ENCODE measurements at regions not wholly inside any gene's neighbourhood (a gene's known extent, or its start where the extent isn't known, plus 50 kb on each side); places are given as distances from the start of the nearest gene placed in this dataset.

DNA sequence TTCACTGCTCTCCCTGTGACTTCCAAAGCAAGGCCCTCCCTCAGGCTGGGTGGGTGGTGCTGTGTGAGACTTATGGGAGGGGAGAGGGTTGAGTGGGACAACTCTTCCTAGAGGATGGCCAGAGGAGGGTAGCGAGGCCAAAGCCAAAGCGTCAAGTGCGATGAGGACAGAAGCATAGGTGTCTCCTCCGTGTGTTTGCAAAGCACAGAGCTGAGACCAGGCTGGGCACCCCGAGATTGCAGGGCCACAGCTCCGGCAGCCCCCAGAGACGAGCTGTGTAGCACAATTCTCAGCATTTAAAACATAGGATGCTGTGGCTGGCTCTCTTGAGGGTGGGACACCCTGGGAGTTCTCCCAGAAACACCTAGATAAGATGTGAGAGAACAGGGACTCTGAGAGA lies 1374.5 kb downstream of the BRD1 start:
- H3K4me3 ChIP-seq (ENCODE audit: low read depth in 1 of 2, low read length in 2 of 2) = no peak overlapping the region
- no peaks in the 10 kb centered on the region for H3K4me1 ChIP-seq (ENCODE audit: insufficient read depth, low read length)
- no peak overlapping the region for H3K27ac ChIP-seq (ENCODE audit: low read depth, low read length)
- no peak overlapping the region for H3K9ac ChIP-seq (ENCODE audit: low read length)
- H3K9me3 ChIP-seq (ENCODE audit: low read length) = no peaks in the 10 kb centered on the region
- no peaks in the 10 kb centered on the region for H3K27me3 ChIP-seq (ENCODE audit: control insufficient read depth in 1 of 2, insufficient read depth in 2 of 2, low read length in 2 of 2)
- H3K36me3 ChIP-seq (ENCODE audit: insufficient read depth, low read length) = no peaks in the 10 kb centered on the region

DNA sequence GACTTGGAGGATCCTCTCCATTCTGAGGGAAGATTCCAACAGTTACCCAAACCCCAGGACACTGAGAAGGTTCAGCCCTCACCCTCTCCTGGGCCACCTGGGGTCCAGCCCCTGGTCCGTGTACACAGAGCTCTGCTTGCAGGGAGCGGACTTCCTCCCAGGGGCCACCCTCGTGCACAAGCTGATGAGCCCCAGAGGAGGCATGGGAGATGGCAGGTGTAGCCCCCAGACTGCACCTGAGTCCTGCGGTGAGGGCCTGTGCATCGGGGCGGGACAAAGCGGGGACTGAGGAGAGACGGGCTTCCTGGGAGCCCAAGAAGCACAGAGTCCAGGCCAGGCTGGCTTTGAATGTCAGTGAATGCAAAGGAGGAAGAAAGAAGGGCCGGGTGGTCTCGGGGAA lies 1374.9 kb downstream of the BRD1 start:
- Histone ChIP-seq H3K27ac (ENCODE audit: low read depth, low read length) (no peak overlapping the region), H3K36me3 (ENCODE audit: insufficient read depth, low read length) (no peaks in the 10 kb centered on the region), H3K9ac (ENCODE audit: low read length) (no peak overlapping the region), H3K4me3 (ENCODE audit: low read depth in 1 of 2, low read length in 2 of 2) (no peak overlapping the region), H3K27me3 (ENCODE audit: control insufficient read depth in 1 of 2, insufficient read depth in 2 of 2, low read length in 2 of 2) (no peaks in the 10 kb centered on the region), H3K4me1 (ENCODE audit: insufficient read depth, low read length) (no peaks in the 10 kb centered on the region), H3K9me3 (ENCODE audit: low read length) (no peaks in the 10 kb centered on the region)

- no peaks in the 10 kb centered on the region for H3K36me3 ChIP-seq (ENCODE audit: insufficient read depth, low read length)
Measured at GRCh38 chr22:48451891-48452290, 1375.8 kb downstream of the BRD1 start.

GRCh38 chr22:48450188-48450825 lies 1377.4 kb downstream of the BRD1 start:
- Histone ChIP-seq H3K27ac (ENCODE audit: low read depth, low read length) (no peak overlapping the region), H3K9ac (ENCODE audit: low read length) (no peak overlapping the region), H3K4me1 (ENCODE audit: insufficient read depth, low read length) (no peaks in the 10 kb centered on the region), H3K9me3 (ENCODE audit: low read length) (no peaks in the 10 kb centered on the region), H3K4me3 (ENCODE audit: low read depth in 1 of 2, low read length in 2 of 2) (no peak overlapping the region), H3K27me3 (ENCODE audit: control insufficient read depth in 1 of 2, insufficient read depth in 2 of 2, low read length in 2 of 2) (no peaks in the 10 kb centered on the region), H3K36me3 (ENCODE audit: insufficient read depth, low read length) (no peaks in the 10 kb centered on the region)

More at GRCh38 chr22:48451891-48452290, 1375.8 kb downstream of the BRD1 start:
- Histone ChIP-seq H3K4me1 (ENCODE audit: insufficient read depth, low read length) (no peaks in the 10 kb centered on the region), H3K9me3 (ENCODE audit: low read length) (no peaks in the 10 kb centered on the region), H3K27me3 (ENCODE audit: control insufficient read depth in 1 of 2, insufficient read depth in 2 of 2, low read length in 2 of 2) (no peaks in the 10 kb centered on the region), H3K9ac (ENCODE audit: low read length) (no peak overlapping the region), H3K4me3 (ENCODE audit: low read depth in 1 of 2, low read length in 2 of 2) (no peak overlapping the region), H3K27ac (ENCODE audit: low read depth, low read length) (no peak overlapping the region)

DNA sequence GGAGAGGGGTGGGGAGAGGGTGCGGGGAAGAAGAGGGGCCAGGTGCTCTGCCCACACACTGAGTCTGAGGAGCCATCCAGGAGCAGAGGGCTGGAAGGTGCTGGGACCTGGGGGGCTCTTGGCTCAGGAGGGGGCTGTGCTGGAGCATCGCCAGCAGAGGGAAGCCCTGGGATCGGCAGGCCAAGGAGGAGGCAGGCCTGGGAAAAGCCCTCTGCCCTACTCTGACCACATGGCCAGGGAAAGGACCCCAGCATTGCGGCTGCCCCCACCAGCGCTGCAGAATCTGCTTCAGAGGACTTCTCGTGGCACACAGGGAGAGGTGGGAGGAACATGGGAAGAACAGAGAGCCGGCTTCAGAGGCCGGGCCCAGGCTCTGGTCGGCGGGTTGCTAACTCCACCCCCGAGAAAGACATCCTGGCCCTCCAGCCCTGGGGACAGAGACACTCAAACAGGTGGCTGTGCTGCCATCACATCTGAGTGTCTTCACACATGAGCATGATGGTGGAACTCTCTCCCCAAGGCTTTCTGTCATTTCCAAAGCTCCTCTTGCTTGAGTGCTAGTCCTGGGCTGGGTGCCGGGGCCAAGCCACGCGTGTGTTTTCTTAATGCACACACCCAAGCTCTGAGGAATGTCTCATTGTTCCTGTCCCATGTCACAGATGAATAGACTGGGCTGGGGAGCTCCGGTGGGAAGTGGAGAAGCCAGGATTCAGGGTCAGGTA lies 1378.0 kb downstream of the BRD1 start:
- Histone ChIP-seq H3K9ac (ENCODE audit: low read length) (no peak overlapping the region), H3K4me3 (ENCODE audit: low read depth in 1 of 2, low read length in 2 of 2) (no peak overlapping the region), H3K27ac (ENCODE audit: low read depth, low read length) (no peak overlapping the region), H3K27me3 (ENCODE audit: control insufficient read depth in 1 of 2, insufficient read depth in 2 of 2, low read length in 2 of 2) (no peaks in the 10 kb centered on the region), H3K36me3 (ENCODE audit: insufficient read depth, low read length) (no peaks in the 10 kb centered on the region), H3K4me1 (ENCODE audit: insufficient read depth, low read length) (no peaks in the 10 kb centered on the region), H3K9me3 (ENCODE audit: low read length) (no peaks in the 10 kb centered on the region)

- H3K9ac ChIP-seq (ENCODE audit: low read length) = no peak overlapping the region
- H3K27me3 ChIP-seq (ENCODE audit: control insufficient read depth in 1 of 2, insufficient read depth in 2 of 2, low read length in 2 of 2) = no peaks in the 10 kb centered on the region
- H3K4me3 ChIP-seq (ENCODE audit: low read depth in 1 of 2, low read length in 2 of 2) = no peak overlapping the region
- H3K4me1 ChIP-seq (ENCODE audit: insufficient read depth, low read length) = no peaks in the 10 kb centered on the region
- H3K27ac ChIP-seq (ENCODE audit: low read depth, low read length) = no peak overlapping the region
- no peaks in the 10 kb centered on the region for H3K36me3 ChIP-seq (ENCODE audit: insufficient read depth, low read length)
- H3K9me3 ChIP-seq (ENCODE audit: low read length) = no peaks in the 10 kb centered on the region
Measured at GRCh38 chr22:48448821-48449220, 1378.9 kb downstream of the BRD1 start.

DNA sequence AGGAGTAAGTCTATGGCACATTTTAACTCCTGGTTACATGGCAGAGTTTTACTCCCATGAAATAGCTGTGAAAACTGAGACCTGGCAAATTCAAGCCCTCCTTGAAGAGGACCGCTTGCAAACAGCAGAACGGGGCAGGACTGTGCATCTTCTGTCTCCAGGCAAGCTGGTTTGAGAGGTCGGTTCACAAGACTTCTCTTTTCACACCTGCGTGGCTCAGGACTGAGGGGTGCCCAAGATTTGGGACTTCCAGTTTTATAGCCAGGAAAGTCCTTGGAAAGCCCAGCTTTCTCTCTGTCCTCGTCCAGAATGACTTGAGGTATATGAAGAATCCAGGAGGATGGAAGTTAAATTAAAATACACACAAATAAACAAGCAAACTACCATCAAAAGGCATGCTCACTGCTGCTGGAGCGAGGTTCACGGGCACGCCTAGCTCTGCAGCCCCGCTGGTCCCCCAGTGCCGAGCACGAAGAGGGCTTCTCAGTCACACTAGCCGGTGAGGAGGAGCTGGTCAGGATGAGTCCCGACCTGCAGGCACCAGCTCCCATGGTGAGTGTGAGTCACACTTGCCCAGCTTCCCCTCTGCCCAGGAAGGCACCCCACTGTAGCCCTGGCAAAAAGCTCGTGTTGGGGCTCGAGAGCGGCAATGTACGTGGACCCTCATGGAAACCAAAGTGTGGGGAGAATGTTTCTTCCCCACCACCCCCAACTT lies 1382.4 kb downstream of the BRD1 start:
- H3K27me3 ChIP-seq (ENCODE audit: control insufficient read depth in 1 of 2, insufficient read depth in 2 of 2, low read length in 2 of 2) = no peaks in the 10 kb centered on the region
- no peaks in the 10 kb centered on the region for H3K4me1 ChIP-seq (ENCODE audit: insufficient read depth, low read length)
- no peak overlapping the region for H3K9ac ChIP-seq (ENCODE audit: low read length)
- H3K36me3 ChIP-seq (ENCODE audit: insufficient read depth, low read length) = no peaks in the 10 kb centered on the region
- no peak overlapping the region for H3K4me3 ChIP-seq (ENCODE audit: low read depth in 1 of 2, low read length in 2 of 2)
- no peaks in the 10 kb centered on the region for H3K9me3 ChIP-seq (ENCODE audit: low read length)
- H3K27ac ChIP-seq (ENCODE audit: low read depth, low read length) = no peak overlapping the region

DNA sequence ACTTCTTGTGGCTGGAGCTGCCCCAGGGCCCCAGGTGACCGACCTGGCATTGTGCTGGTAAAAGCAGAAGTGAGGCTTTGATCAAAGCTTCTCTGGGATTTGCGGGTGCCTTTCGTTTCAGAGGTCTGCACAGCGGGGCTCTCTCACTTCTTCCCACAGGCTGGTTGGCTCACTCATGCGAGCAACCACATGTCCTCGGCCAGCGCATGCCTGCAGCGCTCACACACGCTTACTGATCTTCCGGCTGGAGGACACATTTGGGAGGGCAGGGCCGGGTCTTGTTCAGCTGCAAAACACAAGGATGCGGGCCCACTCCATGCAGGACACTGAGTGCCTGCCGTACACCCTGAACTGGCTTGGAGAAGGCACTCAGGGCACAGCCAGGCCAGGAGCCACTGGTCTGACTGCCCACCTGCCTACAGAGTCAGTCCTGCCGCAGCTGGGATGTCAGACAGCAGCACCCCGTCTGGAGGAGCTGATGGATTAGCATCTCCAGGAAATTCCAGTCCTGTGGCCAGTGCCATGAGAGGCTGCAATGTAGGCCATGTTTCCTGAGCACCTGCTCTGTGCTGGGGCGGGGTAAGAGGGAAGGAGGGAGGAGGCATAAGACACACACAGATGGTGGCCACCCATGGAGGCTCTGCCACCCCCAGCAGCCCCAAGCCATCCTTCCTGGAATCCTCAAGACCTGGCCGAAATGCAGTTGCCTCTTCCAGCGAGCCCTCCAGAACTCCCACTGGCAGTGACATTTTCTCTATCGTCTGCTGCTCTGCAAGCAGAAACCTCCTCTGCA lies 1383.2 kb downstream of the BRD1 start:
- Histone ChIP-seq H3K36me3 (ENCODE audit: insufficient read depth, low read length) (no peaks in the 10 kb centered on the region), H3K4me1 (ENCODE audit: insufficient read depth, low read length) (no peaks in the 10 kb centered on the region), H3K27me3 (ENCODE audit: control insufficient read depth in 1 of 2, insufficient read depth in 2 of 2, low read length in 2 of 2) (no peaks in the 10 kb centered on the region), H3K9me3 (ENCODE audit: low read length) (no peaks in the 10 kb centered on the region), H3K9ac (ENCODE audit: low read length) (no peak overlapping the region), H3K27ac (ENCODE audit: low read depth, low read length) (no peak overlapping the region), H3K4me3 (ENCODE audit: low read depth in 1 of 2, low read length in 2 of 2) (no peak overlapping the region)

- no peaks in the 10 kb centered on the region for H3K9me3 ChIP-seq (ENCODE audit: low read length)
- H3K4me3 ChIP-seq (ENCODE audit: low read depth in 1 of 2, low read length in 2 of 2) = no peak overlapping the region
- H3K4me1 ChIP-seq (ENCODE audit: insufficient read depth, low read length) = no peaks in the 10 kb centered on the region
- H3K36me3 ChIP-seq (ENCODE audit: insufficient read depth, low read length) = no peaks in the 10 kb centered on the region
- no peaks in the 10 kb centered on the region for H3K27me3 ChIP-seq (ENCODE audit: control insufficient read depth in 1 of 2, insufficient read depth in 2 of 2, low read length in 2 of 2)
- H3K9ac ChIP-seq (ENCODE audit: low read length) = no peak overlapping the region
- no peak overlapping the region for H3K27ac ChIP-seq (ENCODE audit: low read depth, low read length)
Measured at GRCh38 chr22:48443680-48444079, 1384.0 kb downstream of the BRD1 start.

GRCh38 chr22:48442663-48443062 lies 1385.0 kb downstream of the BRD1 start:
- Histone ChIP-seq H3K36me3 (ENCODE audit: insufficient read depth, low read length) (no peaks in the 10 kb centered on the region), H3K4me3 (ENCODE audit: low read depth in 1 of 2, low read length in 2 of 2) (no peak overlapping the region), H3K9me3 (ENCODE audit: low read length) (no peaks in the 10 kb centered on the region), H3K27me3 (ENCODE audit: control insufficient read depth in 1 of 2, insufficient read depth in 2 of 2, low read length in 2 of 2) (no peaks in the 10 kb centered on the region), H3K9ac (ENCODE audit: low read length) (no peak overlapping the region), H3K4me1 (ENCODE audit: insufficient read depth, low read length) (no peaks in the 10 kb centered on the region), H3K27ac (ENCODE audit: low read depth, low read length) (no peak overlapping the region)

DNA sequence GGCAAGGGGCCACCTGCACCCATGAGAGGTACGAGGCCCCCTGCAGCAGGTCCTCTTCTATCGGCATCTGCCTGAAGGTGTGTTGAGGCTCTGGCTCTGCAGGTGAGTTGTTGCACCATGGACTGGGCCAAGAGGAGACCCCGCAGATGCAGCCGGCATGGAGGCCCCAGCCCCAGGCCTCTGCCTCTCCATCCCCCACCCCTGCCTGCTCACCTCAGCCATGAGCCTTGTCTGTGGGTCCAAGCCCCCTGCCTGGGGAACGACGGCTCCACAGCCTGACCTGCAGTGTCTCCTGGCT lies 1386.2 kb downstream of the BRD1 start:
- Histone ChIP-seq H3K4me3 (ENCODE audit: low read depth in 1 of 2, low read length in 2 of 2) (no peak overlapping the region), H3K9me3 (ENCODE audit: low read length) (no peaks in the 10 kb centered on the region), H3K27me3 (ENCODE audit: control insufficient read depth in 1 of 2, insufficient read depth in 2 of 2, low read length in 2 of 2) (no peaks in the 10 kb centered on the region), H3K4me1 (ENCODE audit: insufficient read depth, low read length) (no peaks in the 10 kb centered on the region), H3K9ac (ENCODE audit: low read length) (no peak overlapping the region), H3K27ac (ENCODE audit: low read depth, low read length) (no peak overlapping the region), H3K36me3 (ENCODE audit: insufficient read depth, low read length) (no peaks in the 10 kb centered on the region)
